Small intestine (tissue), 7 donors: ENCODE measurements at regions not wholly inside any gene's neighbourhood (a gene's known extent, or its start where the extent isn't known, plus 50 kb on each side); places are given as distances from the start of the nearest gene placed in this dataset.

Source experiments
- DNase-seq, 2 donors: peaks; one replicate each; pipeline versions ENCODE4 v3.0.0 to v3.0.0-alpha.2; 2013
- FAIRE-seq: peaks from 2 replicates; lab custom pipeline; 2012; peaks lifted over from hg19 to GRCh38; lab: Jason Lieb, UNC
- H3K27ac ChIP-seq, 3 donors: one replicate each; pipeline ENCODE4 v1.5.1; 2013; ENCODE audit warnings: low read length in 2 of 3, mild to moderate bottlenecking in 2 of 3, control low read depth in 1 of 3, inconsistent platforms in 1 of 3, low read depth in 1 of 3, moderate library complexity in 1 of 3
- H3K27me3 ChIP-seq, 3 donors: one replicate each; pipeline ENCODE4 v1.6.1; 2013; ENCODE audit warnings: low read length in 3 of 3, inconsistent platforms in 1 of 3; ENCODE audit not compliant: control insufficient read depth in 3 of 3, insufficient read depth in 3 of 3
- H3K36me3 ChIP-seq, 3 donors: one replicate each; pipeline ENCODE4 v1.6.1; 2013; ENCODE audit warnings: low read length in 3 of 3, inconsistent platforms in 1 of 3, low read depth in 1 of 3, mild to moderate bottlenecking in 1 of 3, moderate library complexity in 1 of 3; ENCODE audit not compliant: control insufficient read depth in 3 of 3, insufficient read depth in 2 of 3
- H3K4me1 ChIP-seq, 3 donors: one replicate each; pipeline ENCODE4 v1.6.1; 2013; ENCODE audit warnings: low read length in 2 of 3, inconsistent platforms in 1 of 3, low read depth in 1 of 3, mild to moderate bottlenecking in 1 of 3, moderate library complexity in 1 of 3; ENCODE audit not compliant: control insufficient read depth in 3 of 3, insufficient read depth in 2 of 3
- H3K4me3 ChIP-seq, 3 donors: one replicate each; pipeline ENCODE4 v1.5.1; 2013; ENCODE audit warnings: low read length in 3 of 3, control low read depth in 1 of 3, inconsistent platforms in 1 of 3, low read depth in 1 of 3, mild to moderate bottlenecking in 1 of 3, moderate library complexity in 1 of 3
- H3K9me3 ChIP-seq, 2 donors: one replicate each; pipeline ENCODE4 v1.6.1; 2013; ENCODE audit warnings: low read depth in 1 of 2, low read length in 1 of 2; ENCODE audit not compliant: control insufficient read depth in 2 of 2, insufficient read depth in 1 of 2
- WGBS, 3 donors: extraction: QIAGEN DNeasy Blood & Tissue Kit; methylation state at CpG; one replicate each; pipeline ENCODE4 v1.1.7; 2013; 5-methylcytosine and 5-hydroxymethylcytosine counted together
- donor health status: healthy with polysubstance abuse.
- donor health status: control.
- donor health status: control.
- donor health status: Bipolar disorder and iron deficiency.
- donor health status: healthy.

DNA sequence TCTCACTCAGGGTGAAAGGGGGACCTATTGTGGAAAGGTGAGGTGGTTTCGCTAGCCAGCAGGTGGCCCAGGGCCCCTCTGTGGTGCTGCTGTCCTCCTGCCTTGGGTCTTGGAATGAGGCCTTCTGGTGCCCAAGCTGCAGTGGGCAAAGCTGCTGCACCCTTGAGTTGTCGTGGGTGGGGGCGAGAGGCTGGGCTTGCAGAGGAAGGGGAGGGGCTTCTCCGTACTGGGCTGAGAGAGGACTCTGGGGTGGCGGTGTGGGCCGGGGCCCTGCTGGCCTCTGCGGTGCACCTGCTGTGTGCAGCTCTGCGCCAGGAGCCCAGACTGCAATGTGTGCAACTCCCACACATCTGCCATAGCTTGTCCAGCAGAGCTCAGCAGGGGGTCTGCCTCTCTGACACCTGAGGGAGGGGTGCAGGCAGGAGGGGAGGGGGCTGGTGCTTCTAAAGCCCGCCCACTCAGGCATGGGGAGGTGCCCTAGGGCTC, 145.8 kb downstream of the KIF26A start:
- 57 to 72% (median 68%) methylated on average over 9 of the region's 9 CpGs for WGBS, 3 donors
- FAIRE-seq (no peak), DNase-seq (no peak)
- Histone ChIP-seq H3K4me3 (no peak overlapping the region), H3K4me1 (peaks cover 0 to 7% (median 6%) of the 10 kb centered on the region in 3 donors), H3K27me3 (no peaks in the 10 kb centered on the region), H3K27ac (no peak overlapping the region), H3K36me3 (no peaks in the 10 kb centered on the region), H3K9me3 (no peaks in the 10 kb centered on the region)

DNA sequence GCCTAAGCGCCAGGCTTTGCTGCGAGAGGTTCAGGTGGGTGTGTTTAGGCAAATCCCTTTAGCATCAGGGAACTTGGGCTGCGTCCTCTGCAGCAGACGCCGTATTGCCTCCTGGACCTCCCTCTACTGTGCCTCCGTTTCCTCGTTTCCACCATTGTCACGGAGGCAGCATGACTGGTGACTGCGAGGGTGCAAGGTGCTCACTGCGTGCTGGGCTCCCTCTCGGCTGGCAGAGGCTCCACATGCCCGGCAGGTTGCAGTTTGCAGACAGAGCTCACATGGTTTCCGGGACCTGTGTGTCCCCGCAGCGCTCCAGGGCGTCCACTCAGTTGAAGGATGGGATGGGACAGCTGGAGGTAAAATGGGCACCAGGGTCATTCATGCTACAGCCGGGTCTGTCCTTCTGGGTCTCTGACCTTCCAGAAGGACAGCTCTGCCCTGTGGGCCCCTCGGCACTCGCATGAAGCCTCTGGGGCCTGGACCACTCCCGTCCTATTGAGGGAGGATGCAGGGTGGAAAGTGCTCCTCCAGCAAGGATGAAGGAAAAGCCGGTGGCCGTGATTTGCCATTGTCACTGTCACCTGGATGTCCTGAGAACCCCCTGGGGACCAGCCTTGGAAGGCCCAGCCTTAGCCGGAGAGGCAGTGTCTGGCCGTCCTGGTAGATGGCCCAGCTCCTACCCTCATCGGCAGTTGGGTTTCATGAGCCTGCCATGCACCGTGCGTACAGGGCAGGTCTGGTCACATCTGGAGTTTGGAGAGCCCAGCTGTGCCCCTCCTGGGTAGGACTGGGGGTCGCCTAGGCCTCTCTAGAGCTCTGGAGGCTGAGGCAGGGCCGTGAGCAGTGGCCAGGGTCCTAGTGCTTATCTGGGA, 146.5 kb downstream of the KIF26A start:
- H3K4me3 ChIP-seq = no peak overlapping the region
- no peaks in the 10 kb centered on the region for H3K9me3 ChIP-seq
- WGBS, 3 donors = 81 to 88% (median 84%) methylated on average over 29 of the region's 29 CpGs
- H3K27ac ChIP-seq = no peak overlapping the region
- DNase-seq = no peak
- H3K27me3 ChIP-seq = no peaks in the 10 kb centered on the region
- H3K4me1 ChIP-seq = peaks cover 0 to 7% (median 6%) of the 10 kb centered on the region in 3 donors
- H3K36me3 ChIP-seq = no peaks in the 10 kb centered on the region
- no peak for FAIRE-seq

DNA sequence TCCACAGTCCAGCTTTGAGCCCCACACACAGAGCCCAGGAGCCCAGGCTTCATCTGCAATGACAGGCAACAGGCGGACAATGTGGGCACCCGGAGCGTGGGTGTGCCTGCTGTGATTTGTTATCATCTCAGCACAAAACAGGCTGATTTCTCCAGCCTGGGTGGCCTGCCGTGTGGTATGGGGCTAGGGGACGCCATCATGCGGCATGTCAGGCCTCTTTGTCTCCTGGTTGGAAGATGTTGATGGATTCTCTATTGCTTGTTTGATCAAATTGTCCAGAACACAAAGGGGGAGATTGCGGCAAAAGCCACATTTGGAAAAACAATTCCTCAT, 147.1 kb downstream of the KIF26A start:
- FAIRE-seq (no peak), DNase-seq (no peak)
- Histone ChIP-seq H3K27ac (no peak overlapping the region), H3K27me3 (no peaks in the 10 kb centered on the region), H3K4me3 (no peak overlapping the region), H3K9me3 (no peaks in the 10 kb centered on the region), H3K4me1 (peaks cover 0 to 7% (median 6%) of the 10 kb centered on the region in 3 donors), H3K36me3 (no peaks in the 10 kb centered on the region)
- 65 to 88% (median 78%) methylated on average over 7 of the region's 7 CpGs for WGBS, 3 donors

DNA sequence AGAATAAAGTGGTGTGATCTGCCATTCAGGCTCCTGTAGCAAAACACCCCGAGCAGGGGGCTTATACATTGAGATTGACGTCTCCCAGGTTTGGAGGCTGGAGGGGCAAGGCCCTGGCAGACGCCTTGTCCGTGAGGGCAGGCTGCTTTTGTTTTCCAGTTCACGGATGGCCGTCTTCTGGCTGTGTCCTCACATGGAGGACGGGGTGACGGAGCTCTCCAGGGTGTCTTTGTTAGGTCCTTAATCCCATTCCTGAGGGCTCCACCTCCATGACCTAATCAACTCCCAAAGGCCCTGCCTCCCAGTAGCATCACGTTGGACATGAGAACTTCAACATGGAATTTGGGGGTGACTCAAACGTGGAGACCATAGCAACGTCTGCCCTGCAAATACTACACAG, 147.7 kb downstream of the KIF26A start:
- no peak for FAIRE-seq
- 79 to 81% (median 81%) methylated on average over 11 of the region's 11 CpGs for WGBS, 3 donors
- H3K4me3 ChIP-seq = no peak overlapping the region
- no peak overlapping the region for H3K27ac ChIP-seq
- DNase-seq = no peak
- H3K9me3 ChIP-seq = no peaks in the 10 kb centered on the region
- H3K27me3 ChIP-seq = no peaks in the 10 kb centered on the region
- H3K4me1 ChIP-seq = peaks cover 0 to 9% (median 6%) of the 10 kb centered on the region in 3 donors
- H3K36me3 ChIP-seq = no peaks in the 10 kb centered on the region

DNA sequence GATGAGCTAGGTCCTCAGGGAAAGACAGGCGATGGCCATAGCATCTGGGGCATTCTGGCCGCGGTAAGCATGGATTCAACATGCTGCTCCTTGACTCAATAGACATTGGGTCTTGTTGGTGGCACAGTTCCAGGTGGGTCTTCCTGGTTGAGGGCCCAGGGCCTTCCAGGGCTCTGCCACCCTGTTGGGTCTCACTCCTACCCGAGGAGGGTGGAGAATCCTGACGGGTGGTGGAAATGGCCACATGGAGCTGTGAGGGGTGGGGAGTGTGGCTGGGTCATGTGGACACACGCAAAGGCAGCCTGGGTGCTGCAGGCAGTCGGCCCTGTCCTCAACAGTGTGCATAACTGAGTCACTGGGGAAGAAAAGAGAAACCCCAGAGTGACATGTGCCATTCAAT, 148.1 kb downstream of the KIF26A start:
- no peak overlapping the region for H3K4me3 ChIP-seq
- no peaks in the 10 kb centered on the region for H3K27me3 ChIP-seq
- H3K9me3 ChIP-seq = no peaks in the 10 kb centered on the region
- H3K27ac ChIP-seq = no peak overlapping the region
- no peaks in the 10 kb centered on the region for H3K36me3 ChIP-seq
- no peak for FAIRE-seq
- 80 to 87% (median 85%) methylated on average over 7 of the region's 7 CpGs for WGBS, 3 donors
- H3K4me1 ChIP-seq = peaks cover 0 to 11% (median 6%) of the 10 kb centered on the region in 3 donors
- no peak for DNase-seq

DNA sequence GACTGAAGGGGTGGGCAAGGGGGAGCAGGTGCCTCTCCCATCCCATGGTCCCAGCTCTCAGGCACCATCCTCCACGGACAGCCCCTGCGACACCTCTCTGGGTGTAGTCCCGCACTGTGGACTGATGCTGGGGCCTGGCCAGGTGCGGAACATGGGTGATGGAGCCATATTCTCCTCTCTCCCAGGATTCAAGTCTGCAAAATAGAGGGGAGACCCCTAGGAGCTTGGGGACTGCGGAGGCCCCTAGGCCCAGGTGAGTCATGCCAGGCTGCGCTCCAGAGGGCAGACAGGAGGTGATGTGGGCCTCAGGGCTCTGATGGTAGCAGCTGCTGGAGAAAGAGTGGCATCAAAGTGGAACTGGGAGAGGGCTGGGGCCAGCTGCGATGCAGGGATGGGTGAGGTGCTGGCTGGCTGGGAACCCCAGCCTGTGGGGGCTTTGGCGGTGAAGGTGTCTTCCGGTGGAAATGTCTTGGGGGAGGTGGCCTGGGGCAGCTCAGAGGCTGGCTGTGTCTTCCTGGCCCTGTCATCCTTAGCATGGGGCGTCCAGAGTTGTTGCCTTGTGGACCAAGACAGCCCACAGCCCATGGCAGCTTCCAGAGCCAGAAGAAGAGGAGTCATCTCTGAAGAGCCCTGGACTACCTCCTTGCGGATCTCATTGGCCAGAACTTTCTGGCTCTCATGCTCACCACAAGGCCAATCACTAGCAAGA, 149.1 kb downstream of the KIF26A start:
- 92 to 94% (median 94%) methylated on average over 11 of the region's 11 CpGs for WGBS, 3 donors
- DNase-seq = no peak

DNA sequence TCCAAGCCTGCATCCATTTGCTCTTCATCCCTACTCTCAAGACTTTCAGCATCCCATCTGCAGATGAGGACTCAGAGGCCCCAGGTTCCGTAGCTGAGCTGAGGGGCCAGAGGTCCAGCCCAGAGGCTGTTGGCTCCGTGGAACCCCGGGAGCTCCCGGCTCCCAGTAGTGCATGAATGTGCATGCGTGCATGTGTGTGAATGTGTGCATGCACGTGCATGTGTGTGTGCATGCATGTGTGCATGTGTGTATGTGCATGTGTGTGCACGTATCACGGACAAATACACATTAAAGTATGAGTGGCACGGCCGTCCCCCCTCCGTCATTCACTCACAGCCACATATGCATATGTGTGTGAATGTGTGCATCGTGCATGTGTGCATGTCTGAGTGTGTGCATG, 149.9 kb downstream of the KIF26A start:
- H3K36me3 ChIP-seq = no peaks in the 10 kb centered on the region
- DNase-seq = no peak
- no peaks in the 10 kb centered on the region for H3K9me3 ChIP-seq
- H3K4me1 ChIP-seq = peaks cover 0 to 8% (median 3%) of the 10 kb centered on the region in 3 donors
- H3K27me3 ChIP-seq = no peaks in the 10 kb centered on the region
- no peak overlapping the region for H3K4me3 ChIP-seq
- FAIRE-seq = no peak
- WGBS, 3 donors = 93 to 95% (median 93%) methylated on average over 12 of the region's 12 CpGs
- no peak overlapping the region for H3K27ac ChIP-seq

More for the DNA sequence above, 149.1 kb downstream of the KIF26A start:
- H3K4me3 ChIP-seq = no peak overlapping the region
- H3K36me3 ChIP-seq = no peaks in the 10 kb centered on the region
- H3K27me3 ChIP-seq = no peaks in the 10 kb centered on the region
- no peaks in the 10 kb centered on the region for H3K9me3 ChIP-seq
- FAIRE-seq = no peak
- H3K27ac ChIP-seq = no peak overlapping the region
- H3K4me1 ChIP-seq = peaks cover 0 to 11% (median 6%) of the 10 kb centered on the region in 3 donors

DNA sequence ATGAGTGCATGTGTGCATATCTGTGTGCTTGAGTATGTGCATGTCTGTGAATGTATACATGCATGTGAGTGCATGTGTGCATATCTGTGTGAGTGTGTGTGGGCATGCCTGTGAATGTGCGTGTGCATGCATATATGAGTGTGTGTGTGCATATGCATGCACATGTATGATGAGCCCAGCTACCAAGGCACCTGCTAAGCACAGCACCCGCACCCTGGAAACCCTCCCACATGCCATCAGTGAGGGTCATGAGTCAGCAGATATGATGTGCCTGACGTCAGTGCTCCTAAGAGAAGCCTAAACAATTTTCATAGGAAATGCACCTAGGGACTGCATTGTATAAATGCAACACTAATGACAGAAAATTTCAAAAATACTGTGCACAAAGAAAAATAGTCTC, 151.1 kb downstream of the KIF26A start:
- H3K27me3 ChIP-seq = no peaks in the 10 kb centered on the region
- H3K9me3 ChIP-seq = no peaks in the 10 kb centered on the region
- no peaks in the 10 kb centered on the region for H3K36me3 ChIP-seq
- H3K4me1 ChIP-seq = peaks cover 0 to 4% (median 0%) of the 10 kb centered on the region in 3 donors
- FAIRE-seq (no peak), DNase-seq (no peak)
- 44 to 58% (median 52%) methylated on average over 3 of the region's 3 CpGs for WGBS, 3 donors
- H3K4me3 ChIP-seq = no peak overlapping the region
- no peak overlapping the region for H3K27ac ChIP-seq
